PC-9 (cell line): ENCODE measurements at regions not wholly inside any gene's neighbourhood (a gene's known extent, or its start where the extent isn't known, plus 50 kb on each side); places are given as distances from the start of the nearest gene placed in this dataset.

Experiments used
- BruUV-seq: library from RNA; stranded (reverse); fragments of 400-500 nt; replicated peaks from 2 replicates; lab custom pipeline; 2021; lab: Mats Ljungman, UMichigan
- CTCF ChIA-PET: fragments of 300-600 bp; sonication (Branson Sonifier 250); formaldehyde crosslinking; loops from one replicate; lab custom pipeline; 2022; ENCODE audit warnings: antibody characterized with exemption; lab: Charles Lee
- POLR2A ChIA-PET: fragments of 300-600 bp; sonication (Branson Sonifier 250); formaldehyde crosslinking; loops from one replicate; lab custom pipeline; 2022; ENCODE audit warnings: antibody characterized with exemption; ENCODE audit not compliant: unreplicated experiment; lab: Charles Lee
- DNase-seq, 2 experiments: peaks; one replicate each; pipeline versions ENCODE4 v3.0.0 to v3.0.0-alpha.2; 2015 to 2022; ENCODE audit warnings: mixed read lengths in 1 of 2
- H2AFZ ChIP-seq: fragments of 200-600 bp; sonication (generic); 2 replicates; pipeline ENCODE4 v1.8.1; 2017; ENCODE audit warnings: antibody characterized with exemption
- H3F3A ChIP-seq: fragments of 200-600 bp; sonication (generic); 2 replicates; pipeline ENCODE4 v1.8.1; 2017; ENCODE audit warnings: antibody characterized with exemption, mild to moderate bottlenecking, low read depth; ENCODE audit not compliant: insufficient read depth
- H3K27ac ChIP-seq: fragments of 200-600 bp; sonication (generic); 2 replicates; pipeline ENCODE4 v1.6.1; 2016; ENCODE audit warnings: mixed run types
- H3K27me3 ChIP-seq: fragments of 200-600 bp; sonication (generic); 2 replicates; pipeline ENCODE4 v1.6.1; 2016; ENCODE audit warnings: low read depth, mixed run types; ENCODE audit not compliant: insufficient read depth
- H3K36me3 ChIP-seq: fragments of 200-600 bp; sonication (generic); 2 replicates; pipeline ENCODE4 v1.6.1; 2016; ENCODE audit warnings: low read depth, mixed run types
- H3K4me1 ChIP-seq: fragments of 200-600 bp; sonication (generic); replicated peaks from 2 replicates; pipeline ENCODE4 v1.6.1; 2016; ENCODE audit warnings: mixed run types; ENCODE audit not compliant: insufficient read depth
- H3K4me2 ChIP-seq: fragments of 200-600 bp; sonication (generic); 2 replicates; pipeline ENCODE4 v1.6.1; 2017; ENCODE audit warnings: mixed run types
- H3K4me3 ChIP-seq: fragments of 200-600 bp; sonication (generic); 2 replicates; pipeline ENCODE4 v1.6.1; 2016; ENCODE audit warnings: mixed run types
- H3K79me2 ChIP-seq: fragments of 200-600 bp; sonication (generic); 2 replicates; pipeline ENCODE4 v1.6.1; 2017; ENCODE audit warnings: low read depth, mixed run types
- H3K9me2 ChIP-seq: fragments of 200-600 bp; sonication (generic); 2 replicates; pipeline ENCODE4 v1.8.1; 2017; ENCODE audit warnings: mild to moderate bottlenecking; ENCODE audit not compliant: insufficient read depth
- H3K9me3 ChIP-seq: fragments of 200-600 bp; sonication (generic); 2 replicates; pipeline ENCODE4 v1.8.1; 2016; ENCODE audit warnings: low read depth; ENCODE audit not compliant: insufficient read depth
- H4K20me1 ChIP-seq: fragments of 200-600 bp; sonication (generic); 2 replicates; pipeline ENCODE4 v1.8.1; 2017; ENCODE audit not compliant: insufficient read depth
- CTCF ChIP-seq: fragments of 200-600 bp; sonication (generic); conservative IDR thresholded peaks from 2 replicates; pipeline ENCODE4 v1.6.1; 2017; ENCODE audit warnings: mixed run types, antibody characterized with exemption, mild to moderate bottlenecking, moderate library complexity
- EZH2 ChIP-seq: fragments of 200-600 bp; sonication (generic); IDR thresholded peaks from 2 replicates; pipeline ENCODE4 v1.8.0; 2017; ENCODE audit warnings: antibody characterized with exemption, low read depth
- intact Hi-C: fragments of 100-400 bp; cut with micrococcal nuclease; formaldehyde crosslinking; loops from one replicate; pipeline ENCODE4 v1.10.0; 2022; ENCODE audit not compliant: unreplicated experiment

- H3K9me3 ChIP-seq = peaks cover 3% of the 10 kb centered on the region
These were observed 230.2 kb upstream of the DIO3 start for GRCh38 chr14:101331141-101331525.

GRCh38 chr14:101331661-101332169, 229.6 kb upstream of the DIO3 start:
- no peak for TF ChIP-seq EZH2
- no peak for TF ChIP-seq CTCF
- Histone ChIP-seq H3K4me3 (no peak overlapping the region), H3F3A (peaks cover 17% of the 10 kb centered on the region; the same call in 1 of the 2 replicates), H2AFZ (no peak overlapping the region), H3K36me3 (no peaks in the 10 kb centered on the region), H3K9me2 (no peaks in the 10 kb centered on the region), H3K9me3 (no peaks in the 10 kb centered on the region), H3K4me2 (no peak overlapping the region), H3K79me2 (no peaks in the 10 kb centered on the region), H3K27ac (no peak overlapping the region), H3K27me3 (no peaks in the 10 kb centered on the region), H4K20me1 (no peaks in the 10 kb centered on the region), H3K4me1 (peaks cover 30% of the 10 kb centered on the region)
- POLR2A ChIA-PET = no interaction called here
- no TSS peak for BruUV-seq
- no peak for DNase-seq
- intact Hi-C loops = loop anchor here (10.0 kb wide), 1 partner anchor 293 kb away; no protein-coding TSS in a partner anchor
- CTCF ChIA-PET = no interaction called here

More at GRCh38 chr14:101331141-101331525, 230.2 kb upstream of the DIO3 start:
- no peak for DNase-seq
- ChIA-PET POLR2A (no interaction called here), CTCF (no interaction called here)
- H3K4me2 ChIP-seq = no peak overlapping the region
- intact Hi-C loops = loop anchor here (10.0 kb wide), 1 partner anchor 294 kb away; no protein-coding TSS in a partner anchor
- H3K36me3 ChIP-seq = 0 out of 2 replicates have a peak, but pooled peaks cover under 1% of the 10 kb centered on the region
- peaks cover 17% of the 10 kb centered on the region; the same call in 1 of the 2 replicates for H3F3A ChIP-seq
- no peak overlapping the region for H3K4me3 ChIP-seq
- no peak overlapping the region for H2AFZ ChIP-seq
- no peaks in the 10 kb centered on the region for H3K9me2 ChIP-seq
- no peaks in the 10 kb centered on the region for H3K79me2 ChIP-seq
- no peaks in the 10 kb centered on the region for H3K27me3 ChIP-seq
- H4K20me1 ChIP-seq = no peaks in the 10 kb centered on the region
- peaks cover 30% of the 10 kb centered on the region for H3K4me1 ChIP-seq
- BruUV-seq = no TSS peak
- TF ChIP-seq EZH2 (no peak), CTCF (no peak)
- no peak overlapping the region for H3K27ac ChIP-seq

- no peaks in the 10 kb centered on the region for H3K27me3 ChIP-seq
- no peaks in the 10 kb centered on the region for H4K20me1 ChIP-seq
- no peaks in the 10 kb centered on the region for H3K9me2 ChIP-seq
- no peaks in the 10 kb centered on the region for H3K79me2 ChIP-seq
- H3K9me3 ChIP-seq = no peaks in the 10 kb centered on the region
- H3F3A ChIP-seq = peaks cover 17% of the 10 kb centered on the region; the same call in 1 of the 2 replicates
- intact Hi-C loops = loop anchor here (10.0 kb wide), 1 partner anchor 293 kb away; no protein-coding TSS in a partner anchor
- no peak overlapping the region for H3K27ac ChIP-seq
- CTCF ChIA-PET = no interaction called here
- no peaks in the 10 kb centered on the region for H3K36me3 ChIP-seq
- no peak overlapping the region for H2AFZ ChIP-seq
- H3K4me2 ChIP-seq = no peak overlapping the region
- BruUV-seq = no TSS peak
- H3K4me3 ChIP-seq = no peak overlapping the region
- no peak for TF ChIP-seq EZH2
- TF ChIP-seq CTCF = no peak
- DNase-seq = no peak
- POLR2A ChIA-PET = interaction anchor here (0.6 kb wide), 1 partner anchor 143 kb away, joined by 4 read pairs; no protein-coding TSS in a partner anchor
- peaks cover 30% of the 10 kb centered on the region for H3K4me1 ChIP-seq
These were observed 229.0 kb upstream of the DIO3 start for GRCh38 chr14:101332281-101332680.
